ENCODE measurements at regions not wholly inside any gene's neighbourhood (a gene's known extent, or its start where the extent isn't known, plus 50 kb on each side); places are given as distances from the start of the nearest gene placed in this dataset.

- no peak for TF ChIP-seq ZBTB6 (tag by site-specific recombination; IDR thresholded peaks at IDR 0.05)
Measured at GRCh38 chrX:116378961-116379360, 57.4 kb upstream of the SLC6A14 start (continued).

GRCh38 chrX:116379854-116380253 lies 56.6 kb upstream of the SLC6A14 start:
- Histone ChIP-seq H3K4me3 (ENCODE audit: low read depth, low read length) (no peak overlapping the region), H3K9me3 (ENCODE audit: control insufficient read depth, insufficient read depth, low read depth, low read length) (no peaks in the 10 kb centered on the region), H3K4me1 (ENCODE audit: control insufficient read depth, insufficient read depth, low read length) (no peaks in the 10 kb centered on the region), H3K36me3 (ENCODE audit: control insufficient read depth in 2 of 2, insufficient read depth in 1 of 2, low read length in 2 of 2) (no peaks in the 10 kb centered on the region), H3K27ac (ENCODE audit: extremely low read depth, low read depth, low read length) (no peak overlapping the region)
- no peak for TF ChIP-seq HOXC10 (CRISPR knock-in tag; IDR thresholded peaks at IDR 0.05)
- no peak for TF ChIP-seq ZNF560 (tag by site-specific recombination; IDR thresholded peaks at IDR 0.05; ENCODE audit: borderline replicate concordance)
- no peak for TF ChIP-seq ZNF623 (tag by site-specific recombination; IDR thresholded peaks at IDR 0.05)
- no peak for TF ChIP-seq ZNF585B (tag by site-specific recombination; IDR thresholded peaks at IDR 0.05)
- TF ChIP-seq ZNF792 (tag by site-specific recombination; IDR thresholded peaks at IDR 0.05) = no peak
- TF ChIP-seq ZFP3 (tag by site-specific recombination; IDR thresholded peaks at IDR 0.05; ENCODE audit: low read depth) = no peak
- TF ChIP-seq ZNF169 (tag by site-specific recombination; IDR thresholded peaks at IDR 0.05) = no peak
- TF ChIP-seq ZSCAN30 (tag by site-specific recombination; IDR thresholded peaks at IDR 0.05) = no peak
- TF ChIP-seq TCF7L2 (IDR thresholded peaks at IDR 0.05; ENCODE audit: borderline replicate concordance, low read depth, low read length) = no peak
- TF ChIP-seq PATZ1 (tag by site-specific recombination; IDR thresholded peaks at IDR 0.05) = no peak
- TF ChIP-seq YY1 (tag by site-specific recombination; IDR thresholded peaks at IDR 0.05) = no peak
- ChIA-PET CTCF (no interaction called here), POLR2A (no interaction called here)

GRCh38 chrX:116384406-116384954 lies 51.9 kb upstream of the SLC6A14 start:
- POLR2A ChIA-PET = no interaction called here

More at GRCh38 chrX:116384406-116384954, 51.9 kb upstream of the SLC6A14 start:
- H3K36me3 ChIP-seq (ENCODE audit: control insufficient read depth in 2 of 2, insufficient read depth in 1 of 2, low read length in 2 of 2) = no peaks in the 10 kb centered on the region
- H3K4me1 ChIP-seq (ENCODE audit: control insufficient read depth, insufficient read depth, low read length) = no peaks in the 10 kb centered on the region
- TF ChIP-seq ZNF37A (tag by site-specific recombination; IDR thresholded peaks at IDR 0.05) (no peak), TRIM28 (IDR thresholded peaks at IDR 0.05; ENCODE audit: borderline replicate concordance, low read length) (no peak), INSM2 (tag by site-specific recombination; IDR thresholded peaks at IDR 0.05) (no peak), TCF7L2 (IDR thresholded peaks at IDR 0.05; ENCODE audit: borderline replicate concordance, low read depth, low read length) (no peak), ZNF664 (tag by site-specific recombination; IDR thresholded peaks at IDR 0.05) (no peak), ZNF416 (tag by site-specific recombination; IDR thresholded peaks at IDR 0.05) (no peak), ZNF140 (tag by site-specific recombination; IDR thresholded peaks at IDR 0.05) (no peak)
- no peak overlapping the region for H3K4me3 ChIP-seq (ENCODE audit: low read depth, low read length)
- no peaks in the 10 kb centered on the region for H3K9me3 ChIP-seq (ENCODE audit: control insufficient read depth, insufficient read depth, low read depth, low read length)
- CTCF ChIA-PET = interaction anchor here (0.6 kb wide), 1 partner anchor 41 kb away, joined by 3 read pairs; no protein-coding TSS in a partner anchor
- H3K27ac ChIP-seq (ENCODE audit: extremely low read depth, low read depth, low read length) = no peak overlapping the region
